Hematopoietic multipotent progenitor cell treated with erythropoietin and hydrocortisone succinate and interleukin-3 and kit ligand, for 6 days (in vitro differentiated cells): ENCODE measurements at regions not wholly inside any gene's neighbourhood (a gene's known extent, or its start where the extent isn't known, plus 50 kb on each side); places are given as distances from the start of the nearest gene placed in this dataset.
A peak's percentile ranks its signal among the peaks of the same experiment; 100 is the strongest.
"Not testable (repeated sequence)": the region's sequence is repeated elsewhere in the genome, so short reads cannot be mapped to it uniquely, and the experiment has no call there.

Experiments
- DNase-seq: peaks from one replicate; pipeline ENCODE4 v3.0.0-alpha.2; 2015

- not testable (repeated sequence) for DNase-seq
These were observed 215.8 kb downstream of the FAM72C start for GRCh38 chr1:143755961-143756360.

GRCh38 chr1:143748906-143749305 lies 222.9 kb downstream of the FAM72C start:
- DNase-seq: peak; percentile 13

- no peak for DNase-seq
These were observed 235.2 kb downstream of the FAM72C start for GRCh38 chr1:143736562-143736961.

GRCh38 chr1:143735764-143736461 lies 235.9 kb downstream of the FAM72C start:
- DNase-seq: no peak

GRCh38 chr1:143734261-143734660 lies 237.5 kb downstream of the FAM72C start:
- DNase-seq: not testable (repeated sequence)

GRCh38 chr1:143730890-143731289 lies 240.9 kb downstream of the FAM72C start:
- not testable (repeated sequence) for DNase-seq

GRCh38 chr1:143729449-143730111 lies 242.2 kb downstream of the FAM72C start:
- DNase-seq: not testable (repeated sequence)

- not testable (repeated sequence) for DNase-seq
These were observed 242.9 kb downstream of the FAM72C start for GRCh38 chr1:143728802-143729448.

GRCh38 chr1:143727263-143727662 lies 244.5 kb downstream of the FAM72C start:
- no peak for DNase-seq

GRCh38 chr1:143721024-143721373 lies 250.8 kb downstream of the FAM72C start:
- DNase-seq: no peak

- DNase-seq: no peak
These were observed 251.4 kb downstream of the FAM72C start for GRCh38 chr1:143720087-143721023.

GRCh38 chr1:143718524-143718923 lies 253.3 kb downstream of the FAM72C start:
- DNase-seq: no peak

GRCh38 chr1:143718021-143718420 lies 253.8 kb downstream of the FAM72C start:
- no peak for DNase-seq

- no peak for DNase-seq
These were observed 254.4 kb downstream of the FAM72C start for GRCh38 chr1:143717434-143717833.

GRCh38 chr1:143714913-143715312 lies 256.9 kb downstream of the FAM72C start:
- not testable (repeated sequence) for DNase-seq

GRCh38 chr1:143709606-143710259 lies 262.1 kb downstream of the FAM72C start:
- DNase-seq: peak; percentile 7

GRCh38 chr1:143702739-143703138 lies 269.0 kb downstream of the FAM72C start:
- DNase-seq: not testable (repeated sequence)

GRCh38 chr1:143699731-143700130 lies 272.1 kb downstream of the FAM72C start:
- no peak for DNase-seq

GRCh38 chr1:143699115-143699514 lies 272.7 kb downstream of the FAM72C start:
- peak; percentile 2 for DNase-seq

- peak; percentile 15 for DNase-seq
These were observed 273.8 kb downstream of the FAM72C start for GRCh38 chr1:143698016-143698415.

GRCh38 chr1:143694085-143694484 lies 277.7 kb downstream of the FAM72C start:
- no peak for DNase-seq

GRCh38 chr1:143691971-143692529 lies 279.7 kb downstream of the FAM72C start:
- DNase-seq: no peak
